Breast epithelium (tissue), 4 donors: ENCODE measurements at regions not wholly inside any gene's neighbourhood (a gene's known extent, or its start where the extent isn't known, plus 50 kb on each side); places are given as distances from the start of the nearest gene placed in this dataset.

ENCODE experiments used
- DNase-seq, 2 donors: peaks; one replicate each; pipeline ENCODE4 v3.0.0-alpha.2; 2019; ENCODE audit warnings: low spot score in 2 of 2
- H3K27ac ChIP-seq, 2 donors: fragments of 200-600 bp; sonication (generic) in 1 of 2; one replicate each; pipeline ENCODE4 v1.5.1; 2016 to 2019; ENCODE audit warnings: mild to moderate bottlenecking in 1 of 2
- H3K27me3 ChIP-seq, 2 donors: fragments of 200-600 bp; sonication (generic) in 1 of 2; one replicate each; pipeline versions ENCODE4 v1.5.1 to v1.6.0; 2017 to 2019; ENCODE audit warnings: control low read depth in 1 of 2, mild to moderate bottlenecking in 1 of 2
- H3K36me3 ChIP-seq: fragments of 200-600 bp; one replicate; pipeline ENCODE4 v1.5.1; 2019
- H3K4me1 ChIP-seq, 2 donors: fragments of 200-600 bp; sonication (generic); one replicate each; pipeline ENCODE4 v1.5.1; 2016 to 2019; ENCODE audit warnings: control low read depth in 1 of 2
- H3K4me3 ChIP-seq, 3 donors: fragments of 200-600 bp; sonication (generic); 1 replicate in 2 of 3; 2 replicates in 1 of 3; pipeline ENCODE4 v1.5.1; 2016 to 2019; ENCODE audit warnings: mild to moderate bottlenecking in 3 of 3, moderate library complexity in 2 of 3
- H3K9me3 ChIP-seq, 2 donors: fragments of 200-600 bp; sonication (generic) in 1 of 2; one replicate each; pipeline ENCODE4 v1.5.1; 2016 to 2019; ENCODE audit warnings: control low read depth in 1 of 2
- CTCF ChIP-seq, 3 donors: fragments of 450-650 bp; IDR thresholded peaks; one replicate each; pipeline ENCODE4 v1.5.1; 2016 to 2017; ENCODE audit warnings: antibody characterized with exemption in 3 of 3, mild to moderate bottlenecking in 3 of 3, moderate library complexity in 3 of 3
- POLR2A ChIP-seq: fragments of 450-650 bp; IDR thresholded peaks from one replicate; pipeline ENCODE4 v1.6.1; 2016; ENCODE audit warnings: antibody characterized with exemption, mild to moderate bottlenecking, moderate library complexity
- POLR2AphosphoS5 ChIP-seq, 3 donors: sonication (generic); formaldehyde crosslinking; IDR thresholded peaks; one replicate each; pipeline ENCODE4 v1.6.1; 2017; ENCODE audit warnings: antibody characterized with exemption in 3 of 3
- intact Hi-C: fragments of 100-400 bp; cut with DNase I; formaldehyde crosslinking; loops from one replicate; pipeline ENCODE4 v1.15.1; 2023; ENCODE audit warnings: low total_unique reads

- no peak overlapping the region for H3K27ac ChIP-seq
- H3K36me3 ChIP-seq = no peaks in the 10 kb centered on the region
- TF ChIP-seq CTCF (IDR thresholded peaks at IDR 0.05) (no peak), POLR2AphosphoS5 (IDR thresholded peaks at IDR 0.05) (no peak), POLR2A (no peak)
- no peak overlapping the region for H3K4me3 ChIP-seq
- no peaks in the 10 kb centered on the region for H3K9me3 ChIP-seq
- intact Hi-C loops = no loop called here
- no peaks in the 10 kb centered on the region for H3K4me1 ChIP-seq
- no peak for DNase-seq
- H3K27me3 ChIP-seq = no peaks in the 10 kb centered on the region
Observed at GRCh38 chr13:64289702-64290101, 2874.1 kb upstream of the PCDH20 start.

GRCh38 chr13:64283926-64284325 lies 2868.3 kb upstream of the PCDH20 start:
- Histone ChIP-seq H3K4me1 (no peaks in the 10 kb centered on the region), H3K4me3 (no peak overlapping the region), H3K27me3 (no peaks in the 10 kb centered on the region), H3K9me3 (no peaks in the 10 kb centered on the region), H3K27ac (no peak overlapping the region), H3K36me3 (peaks cover 4% of the 10 kb centered on the region)
- TF ChIP-seq CTCF (IDR thresholded peaks at IDR 0.05) (no peak), POLR2A (no peak), POLR2AphosphoS5 (IDR thresholded peaks at IDR 0.05) (no peak)
- intact Hi-C loops = no loop called here
- no peak for DNase-seq

- TF ChIP-seq POLR2A (no peak), POLR2AphosphoS5 (IDR thresholded peaks at IDR 0.05) (no peak), CTCF (IDR thresholded peaks at IDR 0.05) (no peak)
- peaks cover 0 to 9% of the 10 kb centered on the region in 2 donors for H3K9me3 ChIP-seq
- no peaks in the 10 kb centered on the region for H3K4me1 ChIP-seq
- peaks cover 4% of the 10 kb centered on the region for H3K36me3 ChIP-seq
- intact Hi-C loops = no loop called here
- H3K4me3 ChIP-seq = no peak overlapping the region
- no peaks in the 10 kb centered on the region for H3K27me3 ChIP-seq
- no peak overlapping the region for H3K27ac ChIP-seq
- no peak for DNase-seq
Observed at GRCh38 chr13:64278493-64278892, 2862.8 kb upstream of the PCDH20 start.

- TF ChIP-seq POLR2AphosphoS5 (IDR thresholded peaks at IDR 0.05) (no peak), POLR2A (no peak)
- no peak for DNase-seq
- H3K27me3 ChIP-seq = no peaks in the 10 kb centered on the region
- no peak overlapping the region for H3K4me3 ChIP-seq
- H3K9me3 ChIP-seq = peaks cover 0 to 9% of the 10 kb centered on the region in 2 donors
- no peak overlapping the region for H3K27ac ChIP-seq
- H3K36me3 ChIP-seq = peaks cover 4% of the 10 kb centered on the region
- intact Hi-C loops = no loop called here
- H3K4me1 ChIP-seq = no peaks in the 10 kb centered on the region
Observed at GRCh38 chr13:64277097-64277496, 2861.4 kb upstream of the PCDH20 start.

GRCh38 chr13:64276232-64276631 lies 2860.6 kb upstream of the PCDH20 start:
- no peaks in the 10 kb centered on the region for H3K27me3 ChIP-seq
- TF ChIP-seq POLR2A = no peak
- no peak for TF ChIP-seq POLR2AphosphoS5 (IDR thresholded peaks at IDR 0.05)
- TF ChIP-seq CTCF (IDR thresholded peaks at IDR 0.05) = no peak

More at GRCh38 chr13:64276232-64276631, 2860.6 kb upstream of the PCDH20 start:
- Histone ChIP-seq H3K4me1 (no peaks in the 10 kb centered on the region), H3K36me3 (peaks cover 4% of the 10 kb centered on the region), H3K27ac (no peak overlapping the region), H3K4me3 (no peak overlapping the region), H3K9me3 (peaks cover 0 to 14% of the 10 kb centered on the region in 2 donors)
- no peak for DNase-seq
- intact Hi-C loops = no loop called here
